HEK293 (cell line): ENCODE measurements at regions not wholly inside any gene's neighbourhood (a gene's known extent, or its start where the extent isn't known, plus 50 kb on each side); places are given as distances from the start of the nearest gene placed in this dataset.

ENCODE experiments used
- CTCF ChIA-PET: fragments of 350-600 bp; formaldehyde crosslinking; extraction: SDS; loops from one replicate; lab custom pipeline; 2021; ENCODE audit warnings: antibody characterized with exemption; lab: Yijun Ruan, JAX
- POLR2A ChIA-PET: fragments of 300-600 bp; formaldehyde crosslinking; extraction: SDS; loops from one replicate; lab custom pipeline; 2020; ENCODE audit warnings: antibody characterized with exemption, inconsistent platforms; lab: Yijun Ruan, JAX
- H3K27ac ChIP-seq: fragments of 200-500 bp; sonication (Bioruptor generic); 2 replicates; pipeline ENCODE4 v1.5.1; 2014; ENCODE audit warnings: low read depth, low read length, control low read depth, inconsistent platforms; ENCODE audit errors: extremely low read depth
- H3K36me3 ChIP-seq, 2 experiments: fragments of 200-500 bp in 1 of 2; sonication (Bioruptor generic) in 1 of 2; 1 replicate in 1 of 2; 2 replicates in 1 of 2; pipeline ENCODE4 v1.5.1; 2014 to 2017; ENCODE audit warnings: inconsistent platforms in 2 of 2, low read length in 2 of 2; ENCODE audit not compliant: control insufficient read depth in 2 of 2, insufficient read depth in 1 of 2
- H3K4me1 ChIP-seq: fragments of 200-500 bp; sonication (Bioruptor generic); 2 replicates; pipeline ENCODE4 v1.5.1; 2014; ENCODE audit warnings: mild to moderate bottlenecking, low read length, inconsistent platforms; ENCODE audit not compliant: control insufficient read depth, insufficient read depth
- H3K4me3 ChIP-seq: 2 replicates; pipeline ENCODE4 v1.5.1; 2011; ENCODE audit warnings: low read depth, mild to moderate bottlenecking, control low read depth, low read length, moderate library complexity
- H3K9me3 ChIP-seq: fragments of 200-500 bp; sonication (Bioruptor generic); 2 replicates; pipeline ENCODE4 v1.5.1; 2014; ENCODE audit warnings: low read depth, low read length, inconsistent platforms; ENCODE audit not compliant: control insufficient read depth, insufficient read depth
- GLI4 ChIP-seq: fragments of 450-650 bp; formaldehyde crosslinking; IDR thresholded peaks from 2 replicates; pipeline ENCODE4 v1.5.1; 2016; ENCODE audit warnings: missing biosample characterization, missing genetic modification characterization
- HIC1 ChIP-seq: fragments of 450-650 bp; formaldehyde crosslinking; IDR thresholded peaks from 2 replicates; pipeline ENCODE4 v1.5.1; 2016; ENCODE audit warnings: missing biosample characterization, missing genetic modification characterization
- RBAK ChIP-seq: fragments of 450-650 bp; formaldehyde crosslinking; IDR thresholded peaks from 2 replicates; pipeline ENCODE4 v1.5.1; 2016; ENCODE audit warnings: missing biosample characterization, missing genetic modification characterization
- REST ChIP-seq: fragments of 450-650 bp; formaldehyde crosslinking; IDR thresholded peaks from 2 replicates; pipeline ENCODE4 v1.5.1; 2016; ENCODE audit warnings: missing biosample characterization, missing genetic modification characterization
- SP2 ChIP-seq: fragments of 450-650 bp; formaldehyde crosslinking; IDR thresholded peaks from 2 replicates; pipeline ENCODE4 v1.5.1; 2016; ENCODE audit warnings: missing biosample characterization, missing genetic modification characterization
- WT1 ChIP-seq: fragments of 450-650 bp; formaldehyde crosslinking; IDR thresholded peaks from 2 replicates; pipeline ENCODE4 v1.5.1; 2016; ENCODE audit warnings: missing biosample characterization, missing genetic modification characterization
- ZBTB11 ChIP-seq: fragments of 450-650 bp; formaldehyde crosslinking; conservative IDR thresholded peaks from 2 replicates; pipeline ENCODE4 v1.5.1; 2016; ENCODE audit warnings: low read depth, missing biosample characterization, missing genetic modification characterization
- ZBTB21 ChIP-seq: fragments of 450-650 bp; formaldehyde crosslinking; IDR thresholded peaks from 2 replicates; pipeline ENCODE4 v1.5.1; 2017; ENCODE audit warnings: missing biosample characterization, missing genetic modification characterization
- ZFP3 ChIP-seq: fragments of 450-650 bp; formaldehyde crosslinking; IDR thresholded peaks from 2 replicates; pipeline ENCODE4 v1.5.1; 2016; ENCODE audit warnings: low read depth, missing biosample characterization, missing genetic modification characterization
- ZNF155 ChIP-seq: fragments of 450-650 bp; formaldehyde crosslinking; IDR thresholded peaks from 2 replicates; pipeline ENCODE4 v1.5.1; 2016; ENCODE audit warnings: missing biosample characterization, missing genetic modification characterization
- ZNF16 ChIP-seq: fragments of 450-650 bp; formaldehyde crosslinking; IDR thresholded peaks from 2 replicates; pipeline ENCODE4 v1.5.1; 2016; ENCODE audit warnings: low read depth, missing biosample characterization, missing genetic modification characterization
- ZNF18 ChIP-seq: fragments of 450-650 bp; formaldehyde crosslinking; IDR thresholded peaks from 2 replicates; pipeline ENCODE4 v1.5.1; 2016; ENCODE audit warnings: missing biosample characterization, missing genetic modification characterization
- ZNF23 ChIP-seq: fragments of 450-650 bp; formaldehyde crosslinking; IDR thresholded peaks from 2 replicates; pipeline ENCODE4 v1.5.1; 2016; ENCODE audit warnings: missing biosample characterization, missing genetic modification characterization, borderline replicate concordance
- ZNF404 ChIP-seq: fragments of 450-650 bp; formaldehyde crosslinking; IDR thresholded peaks from 2 replicates; pipeline ENCODE4 v1.5.1; 2017; ENCODE audit warnings: missing biosample characterization, missing genetic modification characterization
- ZNF426 ChIP-seq: fragments of 450-650 bp; formaldehyde crosslinking; IDR thresholded peaks from 2 replicates; pipeline ENCODE4 v1.5.1; 2017; ENCODE audit warnings: missing biosample characterization, missing genetic modification characterization, mild to moderate bottlenecking, inconsistent platforms, moderate library complexity
- ZNF514 ChIP-seq: fragments of 450-650 bp; formaldehyde crosslinking; IDR thresholded peaks from 2 replicates; pipeline ENCODE4 v1.5.1; 2016; ENCODE audit warnings: missing biosample characterization, missing genetic modification characterization
- ZNF530 ChIP-seq: fragments of 450-650 bp; formaldehyde crosslinking; IDR thresholded peaks from 2 replicates; pipeline ENCODE4 v1.5.1; 2016; ENCODE audit warnings: low read depth, missing biosample characterization, missing genetic modification characterization
- ZNF555 ChIP-seq: fragments of 450-650 bp; formaldehyde crosslinking; conservative IDR thresholded peaks from 2 replicates; pipeline ENCODE4 v1.5.1; 2017; ENCODE audit warnings: missing biosample characterization, mild to moderate bottlenecking, missing genetic modification characterization, inconsistent platforms
- ZNF558 ChIP-seq: fragments of 450-650 bp; formaldehyde crosslinking; IDR thresholded peaks from 2 replicates; pipeline ENCODE4 v1.5.1; 2016; ENCODE audit warnings: missing biosample characterization, missing genetic modification characterization
- ZNF629 ChIP-seq: fragments of 450-650 bp; formaldehyde crosslinking; IDR thresholded peaks from 2 replicates; pipeline ENCODE4 v1.5.1; 2017; ENCODE audit warnings: missing biosample characterization, missing genetic modification characterization
- ZNF776 ChIP-seq: fragments of 450-650 bp; formaldehyde crosslinking; IDR thresholded peaks from 2 replicates; pipeline ENCODE4 v1.5.0; 2017; ENCODE audit warnings: missing biosample characterization, missing genetic modification characterization, borderline replicate concordance
- ZSCAN23 ChIP-seq: fragments of 450-650 bp; formaldehyde crosslinking; IDR thresholded peaks from 2 replicates; pipeline ENCODE4 v1.5.1; 2016; ENCODE audit warnings: missing biosample characterization, missing genetic modification characterization
- ZSCAN5A ChIP-seq: fragments of 450-650 bp; formaldehyde crosslinking; IDR thresholded peaks from 2 replicates; pipeline ENCODE4 v1.5.1; 2016; ENCODE audit warnings: missing biosample characterization, missing genetic modification characterization

- no peak for TF ChIP-seq ZNF629 (tag by site-specific recombination)
- no peak for TF ChIP-seq RBAK (tag by site-specific recombination)
Measured at GRCh38 chr3:72496051-72496670, 352.1 kb downstream of the SHQ1 start (continued).

GRCh38 chr3:72494626-72495025 lies 353.6 kb downstream of the SHQ1 start:
- CTCF ChIA-PET = interaction anchor here (0.8 kb wide), 1 partner anchor 621 kb away, joined by 3 read pairs; no protein-coding TSS in a partner anchor
- POLR2A ChIA-PET = no interaction called here

GRCh38 chr3:72494130-72494529 lies 354.1 kb downstream of the SHQ1 start:
- H3K36me3 ChIP-seq = no peaks in the 10 kb centered on the region
- H3K9me3 ChIP-seq = no peaks in the 10 kb centered on the region
- no peak overlapping the region for H3K4me3 ChIP-seq
- ChIA-PET CTCF (interaction anchor here (0.6 to 1.7 kb wide), 3 partner anchors 172 to 792 kb away, joined by 3 to 5 read pairs (median 3); no protein-coding TSS in a partner anchor), POLR2A (no interaction called here)
- H3K4me1 ChIP-seq = no peaks in the 10 kb centered on the region
- no peak overlapping the region for H3K27ac ChIP-seq
- TF ChIP-seq GLI4 (tag by site-specific recombination) (no peak), ZNF558 (no peak), ZNF555 (tag by site-specific recombination) (no peak), ZNF776 (no peak), ZNF16 (tag by site-specific recombination) (no peak), ZNF155 (tag by site-specific recombination) (no peak), ZNF514 (tag by site-specific recombination) (no peak), ZSCAN5A (tag by site-specific recombination) (no peak), ZNF18 (no peak), SP2 (tag by site-specific recombination) (no peak), ZNF23 (tag by site-specific recombination) (no peak), ZSCAN23 (no peak), ZFP3 (no peak), WT1 (tag by site-specific recombination) (no peak), ZBTB11 (tag by site-specific recombination) (no peak), REST (no peak), HIC1 (tag by site-specific recombination) (no peak), ZNF404 (tag by site-specific recombination) (no peak)

More at GRCh38 chr3:72494626-72495025, 353.6 kb downstream of the SHQ1 start:
- no peak overlapping the region for H3K27ac ChIP-seq
- H3K36me3 ChIP-seq = no peaks in the 10 kb centered on the region
- TF ChIP-seq ZNF426 (tag by site-specific recombination) (no peak), ZBTB21 (tag by site-specific recombination) (no peak), ZNF530 (tag by site-specific recombination) (no peak)
- H3K4me3 ChIP-seq = no peak overlapping the region
- no peaks in the 10 kb centered on the region for H3K9me3 ChIP-seq
- H3K4me1 ChIP-seq = no peaks in the 10 kb centered on the region
